Lower lobe of right lung (tissue), 2 donors: ENCODE measurements at regions not wholly inside any gene's neighbourhood (a gene's known extent, or its start where the extent isn't known, plus 50 kb on each side); places are given as distances from the start of the nearest gene placed in this dataset.

Experiments used
- ATAC-seq, 2 donors: fragments of 200-7000 bp; cut with Tn5 transposase; one replicate each; pipeline ENCODE4 v1.9.1; 2020 to 2022; ENCODE audit warnings: mild to moderate bottlenecking in 2 of 2, moderate library complexity in 2 of 2
- DNase-seq: peaks from one replicate; pipeline ENCODE4 v3.0.0-alpha.2; 2020
- H3K27ac ChIP-seq: fragments of 200-600 bp; one replicate; pipeline ENCODE4 v1.8.0; 2022
- H3K27me3 ChIP-seq: fragments of 200-600 bp; one replicate; pipeline ENCODE4 v1.8.0; 2022; ENCODE audit warnings: low read depth
- H3K36me3 ChIP-seq: fragments of 200-600 bp; one replicate; pipeline ENCODE4 v1.8.0; 2022; ENCODE audit warnings: mild to moderate bottlenecking
- H3K4me1 ChIP-seq: fragments of 200-600 bp; one replicate; pipeline ENCODE4 v1.8.0; 2022
- H3K4me3 ChIP-seq: fragments of 200-600 bp; one replicate; pipeline ENCODE4 v1.8.0; 2022; ENCODE audit warnings: mild to moderate bottlenecking
- H3K9me3 ChIP-seq: fragments of 200-600 bp; one replicate; pipeline ENCODE4 v1.8.0; 2022
- intact Hi-C: fragments of 100-400 bp; cut with DNase I; formaldehyde crosslinking; loops from one replicate; pipeline ENCODE4 v1.11.0; 2022
- TF ChIP-seq, protein P1 (sequence below): fragments of 200-600 bp; IDR thresholded peaks from one replicate; pipeline ENCODE4 v1.8.0; 2022; ENCODE audit warnings: antibody characterized with exemption, mild to moderate bottlenecking
- donor health status: DM: no; HTN: yes; CAD: no; lungs with severe emphysema.

- intact Hi-C loops: no loop called here
- no peaks in the 10 kb centered on the region for H3K36me3 ChIP-seq
- DNase-seq (no peak), ATAC-seq (no peak)
- H3K27me3 ChIP-seq: no peaks in the 10 kb centered on the region
- peaks cover 22% of the 10 kb centered on the region for H3K4me1 ChIP-seq
- TF ChIP-seq, protein P1, sequence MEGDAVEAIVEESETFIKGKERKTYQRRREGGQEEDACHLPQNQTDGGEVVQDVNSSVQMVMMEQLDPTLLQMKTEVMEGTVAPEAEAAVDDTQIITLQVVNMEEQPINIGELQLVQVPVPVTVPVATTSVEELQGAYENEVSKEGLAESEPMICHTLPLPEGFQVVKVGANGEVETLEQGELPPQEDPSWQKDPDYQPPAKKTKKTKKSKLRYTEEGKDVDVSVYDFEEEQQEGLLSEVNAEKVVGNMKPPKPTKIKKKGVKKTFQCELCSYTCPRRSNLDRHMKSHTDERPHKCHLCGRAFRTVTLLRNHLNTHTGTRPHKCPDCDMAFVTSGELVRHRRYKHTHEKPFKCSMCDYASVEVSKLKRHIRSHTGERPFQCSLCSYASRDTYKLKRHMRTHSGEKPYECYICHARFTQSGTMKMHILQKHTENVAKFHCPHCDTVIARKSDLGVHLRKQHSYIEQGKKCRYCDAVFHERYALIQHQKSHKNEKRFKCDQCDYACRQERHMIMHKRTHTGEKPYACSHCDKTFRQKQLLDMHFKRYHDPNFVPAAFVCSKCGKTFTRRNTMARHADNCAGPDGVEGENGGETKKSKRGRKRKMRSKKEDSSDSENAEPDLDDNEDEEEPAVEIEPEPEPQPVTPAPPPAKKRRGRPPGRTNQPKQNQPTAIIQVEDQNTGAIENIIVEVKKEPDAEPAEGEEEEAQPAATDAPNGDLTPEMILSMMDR: no peak
- H3K9me3 ChIP-seq: no peaks in the 10 kb centered on the region
- no peak overlapping the region for H3K27ac ChIP-seq
- no peak overlapping the region for H3K4me3 ChIP-seq
These were observed 94.2 kb upstream of the RAPGEF2 start for GRCh38 chr4:159008671-159009070.

- Histone ChIP-seq H3K4me1 (peaks cover 22% of the 10 kb centered on the region), H3K27ac (no peak overlapping the region)
- intact Hi-C loops: no loop called here
These were observed 93.4 kb upstream of the RAPGEF2 start for GRCh38 chr4:159009521-159009920.

DNA sequence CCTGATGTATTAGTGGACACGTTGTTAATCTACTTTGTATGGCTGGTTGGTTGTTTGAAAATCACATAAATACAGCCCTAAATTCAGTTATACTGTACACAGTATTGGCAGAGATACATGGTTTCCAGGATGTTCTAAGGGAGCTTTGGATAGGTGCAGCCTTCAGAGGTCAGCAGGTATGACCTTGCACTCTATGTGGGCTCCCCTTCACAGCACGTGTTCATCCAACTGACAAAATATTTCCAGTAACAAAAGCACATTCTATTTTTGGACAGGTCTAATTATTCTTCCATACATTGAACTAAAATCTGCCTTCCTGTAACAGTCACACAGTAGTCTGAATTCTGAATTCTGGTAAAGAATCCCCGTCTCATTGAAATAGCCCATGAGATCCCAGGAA is 92.8 kb upstream of the RAPGEF2 start:
- H3K36me3 ChIP-seq: no peaks in the 10 kb centered on the region
- intact Hi-C loops: no loop called here
- DNase-seq (no peak), ATAC-seq (no peak)
- peak overlapping the region; percentile 32 for H3K27ac ChIP-seq
- peaks cover 22% of the 10 kb centered on the region for H3K4me1 ChIP-seq
- no peaks in the 10 kb centered on the region for H3K27me3 ChIP-seq
- H3K4me3 ChIP-seq: no peak overlapping the region
- no peaks in the 10 kb centered on the region for H3K9me3 ChIP-seq
- TF ChIP-seq, protein P1: no peak

More at GRCh38 chr4:159009521-159009920, 93.4 kb upstream of the RAPGEF2 start:
- Histone ChIP-seq H3K27me3 (no peaks in the 10 kb centered on the region), H3K4me3 (no peak overlapping the region), H3K9me3 (no peaks in the 10 kb centered on the region), H3K36me3 (no peaks in the 10 kb centered on the region)
- TF ChIP-seq, protein P1: no peak
- ATAC-seq (peak; percentile 70 to 84), DNase-seq (no peak)

DNA sequence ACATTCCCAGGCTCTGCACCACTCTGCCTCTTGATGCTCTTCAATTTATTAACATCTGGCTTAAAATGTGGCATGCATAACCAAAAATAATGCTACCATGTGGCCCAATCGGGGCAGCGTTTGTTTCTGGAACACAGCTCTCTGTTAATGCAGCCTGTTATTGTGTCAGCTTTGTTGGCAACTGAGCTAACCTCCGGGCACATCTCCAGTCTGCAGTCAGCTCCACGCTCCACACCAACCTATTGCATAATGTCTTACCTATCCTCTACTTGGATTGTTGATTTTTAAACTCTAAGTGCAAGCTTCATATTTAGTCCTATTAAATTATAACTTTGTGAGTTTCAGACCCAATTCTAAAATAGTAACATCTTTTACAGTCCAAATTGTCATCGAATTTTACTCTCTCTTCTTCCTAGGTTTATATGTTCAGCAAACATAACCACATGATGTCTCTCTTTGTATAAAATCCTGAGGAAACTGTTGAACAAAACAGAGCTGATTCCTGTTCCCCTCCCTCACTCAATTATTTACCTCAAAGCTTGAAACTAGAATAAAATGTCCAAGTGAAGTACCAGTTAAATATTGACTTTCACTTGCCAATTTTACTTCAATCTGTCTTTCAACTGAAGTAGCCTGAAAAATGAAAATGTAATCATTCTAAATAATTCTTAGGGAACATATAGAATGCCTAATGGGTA is 92.2 kb upstream of the RAPGEF2 start:
- TF ChIP-seq, protein P1: no peak
- Histone ChIP-seq H3K9me3 (no peaks in the 10 kb centered on the region), H3K27me3 (no peaks in the 10 kb centered on the region), H3K4me1 (peaks cover 22% of the 10 kb centered on the region), H3K4me3 (no peak overlapping the region), H3K36me3 (no peaks in the 10 kb centered on the region), H3K27ac (peak overlapping the region; percentile 32)
- peak; percentile 70 for DNase-seq
- ATAC-seq: peak; percentile 89 to 93
- intact Hi-C loops: no loop called here

DNA sequence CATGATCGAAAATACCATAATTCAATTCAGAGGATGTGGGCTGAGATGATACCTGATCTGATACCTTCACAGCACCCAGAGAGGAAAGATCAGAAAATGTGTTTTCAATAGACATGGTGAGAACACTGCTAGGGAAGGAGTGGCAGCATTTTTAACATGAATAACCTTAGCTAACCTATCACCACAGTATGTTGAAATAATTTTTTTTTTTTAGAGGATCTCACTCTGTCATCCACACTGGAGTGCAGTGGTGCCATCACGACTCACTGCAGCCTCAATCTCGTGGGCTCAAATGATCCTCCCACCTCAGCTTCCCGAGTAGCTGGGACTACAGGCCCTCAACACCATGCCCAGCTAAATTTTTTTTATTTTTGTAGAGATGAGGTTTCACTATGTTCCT is 90.5 kb upstream of the RAPGEF2 start:
- intact Hi-C loops: no loop called here
- Histone ChIP-seq H3K27me3 (no peaks in the 10 kb centered on the region), H3K36me3 (no peaks in the 10 kb centered on the region), H3K4me3 (no peak overlapping the region), H3K27ac (no peak overlapping the region), H3K9me3 (no peaks in the 10 kb centered on the region), H3K4me1 (peaks cover 22% of the 10 kb centered on the region)
- no peak for ATAC-seq
- TF ChIP-seq, protein P1: no peak
- DNase-seq: no peak
